A673 (cell line): ENCODE measurements at regions not wholly inside any gene's neighbourhood (a gene's known extent, or its start where the extent isn't known, plus 50 kb on each side); places are given as distances from the start of the nearest gene placed in this dataset.

ENCODE experiments used
- EZH2 ChIP-seq: fragments of 200-600 bp; sonication (generic); IDR thresholded peaks from 2 replicates; pipeline ENCODE4 v1.6.1; 2017; ENCODE audit warnings: borderline replicate concordance, low read depth, mild to moderate bottlenecking, mixed read lengths, antibody characterized with exemption, low read length; ENCODE audit not compliant: poor library complexity, severe bottlenecking
- TF ChIP-seq, protein P1 (sequence below): fragments of 300-800, 200-600 bp; sonication (generic); conservative IDR thresholded peaks from 2 replicates; pipeline ENCODE4 v1.5.1; 2017; ENCODE audit warnings: low read depth, mild to moderate bottlenecking, antibody characterized with exemption, low read length, moderate library complexity, mixed read lengths

DNA sequence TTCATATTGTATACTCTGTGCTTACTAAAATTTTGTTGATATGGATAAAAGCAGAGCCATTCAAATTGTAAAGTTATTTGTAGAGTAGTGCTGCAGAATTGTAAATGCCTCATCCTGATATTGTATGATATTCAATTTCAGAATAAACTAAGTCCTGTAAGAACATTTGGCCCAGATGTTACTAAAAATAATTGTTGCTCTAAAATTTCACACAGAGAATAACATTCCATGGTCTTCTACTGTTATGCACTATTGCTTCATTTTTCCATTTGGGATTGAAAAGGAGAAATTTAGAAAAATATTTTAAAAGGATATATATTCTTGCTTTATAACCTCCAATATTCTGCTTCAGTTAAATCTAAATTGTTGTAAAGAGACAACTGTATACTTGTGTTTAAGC lies 195.6 kb downstream of the LARP7 start:
- TF ChIP-seq, protein P1, sequence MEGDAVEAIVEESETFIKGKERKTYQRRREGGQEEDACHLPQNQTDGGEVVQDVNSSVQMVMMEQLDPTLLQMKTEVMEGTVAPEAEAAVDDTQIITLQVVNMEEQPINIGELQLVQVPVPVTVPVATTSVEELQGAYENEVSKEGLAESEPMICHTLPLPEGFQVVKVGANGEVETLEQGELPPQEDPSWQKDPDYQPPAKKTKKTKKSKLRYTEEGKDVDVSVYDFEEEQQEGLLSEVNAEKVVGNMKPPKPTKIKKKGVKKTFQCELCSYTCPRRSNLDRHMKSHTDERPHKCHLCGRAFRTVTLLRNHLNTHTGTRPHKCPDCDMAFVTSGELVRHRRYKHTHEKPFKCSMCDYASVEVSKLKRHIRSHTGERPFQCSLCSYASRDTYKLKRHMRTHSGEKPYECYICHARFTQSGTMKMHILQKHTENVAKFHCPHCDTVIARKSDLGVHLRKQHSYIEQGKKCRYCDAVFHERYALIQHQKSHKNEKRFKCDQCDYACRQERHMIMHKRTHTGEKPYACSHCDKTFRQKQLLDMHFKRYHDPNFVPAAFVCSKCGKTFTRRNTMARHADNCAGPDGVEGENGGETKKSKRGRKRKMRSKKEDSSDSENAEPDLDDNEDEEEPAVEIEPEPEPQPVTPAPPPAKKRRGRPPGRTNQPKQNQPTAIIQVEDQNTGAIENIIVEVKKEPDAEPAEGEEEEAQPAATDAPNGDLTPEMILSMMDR = no peak
- TF ChIP-seq EZH2 = no peak
